GM21367 (cell line): ENCODE measurements at regions not wholly inside any gene's neighbourhood (a gene's known extent, or its start where the extent isn't known, plus 50 kb on each side); places are given as distances from the start of the nearest gene placed in this dataset.
"Not testable (repeated sequence)": the region's sequence is repeated elsewhere in the genome, so short reads cannot be mapped to it uniquely, and the experiment has no call there.

Experiments used
- ATAC-seq: cut with Tn5 transposase; IDR thresholded peaks from one replicate; pipeline ENCODE4 v1.9.1; 2021; ENCODE audit not compliant: unreplicated experiment

- no peak for ATAC-seq
Observed at GRCh38 chr5:158224253-158224652, 365.3 kb upstream of the CLINT1 start.

GRCh38 chr5:158223054-158223600, 364.2 kb upstream of the CLINT1 start:
- no peak for ATAC-seq

GRCh38 chr5:158212917-158213316, 354.0 kb upstream of the CLINT1 start:
- ATAC-seq = no peak

GRCh38 chr5:158212237-158212636, 353.3 kb upstream of the CLINT1 start:
- no peak for ATAC-seq

GRCh38 chr5:158209219-158209908, 350.4 kb upstream of the CLINT1 start:
- no peak for ATAC-seq

GRCh38 chr5:158207733-158208132, 348.8 kb upstream of the CLINT1 start:
- ATAC-seq = no peak

GRCh38 chr5:158205992-158206391, 347.0 kb upstream of the CLINT1 start:
- no peak for ATAC-seq

- ATAC-seq = no peak
Observed at GRCh38 chr5:158203261-158203660, 344.3 kb upstream of the CLINT1 start.

GRCh38 chr5:158202801-158203200, 343.9 kb upstream of the CLINT1 start:
- ATAC-seq = no peak

- ATAC-seq = no peak
Observed at GRCh38 chr5:158200619-158201018, 341.7 kb upstream of the CLINT1 start.

GRCh38 chr5:158198636-158199035, 339.7 kb upstream of the CLINT1 start:
- ATAC-seq = peak; percentile 92

- no peak for ATAC-seq
Observed at GRCh38 chr5:158195416-158196210, 336.7 kb upstream of the CLINT1 start.

GRCh38 chr5:158194561-158194976, 335.6 kb upstream of the CLINT1 start:
- ATAC-seq = no peak

GRCh38 chr5:158193395-158193794, 334.4 kb upstream of the CLINT1 start:
- ATAC-seq = not testable (repeated sequence)

GRCh38 chr5:158180407-158180806, 321.5 kb upstream of the CLINT1 start:
- no peak for ATAC-seq

- no peak for ATAC-seq
Observed at GRCh38 chr5:158179271-158179670, 320.3 kb upstream of the CLINT1 start.

GRCh38 chr5:158178535-158178934, 319.6 kb upstream of the CLINT1 start:
- no peak for ATAC-seq

GRCh38 chr5:158177146-158177545, 318.2 kb upstream of the CLINT1 start:
- no peak for ATAC-seq

- ATAC-seq = no peak
Observed at GRCh38 chr5:158175934-158176481, 317.1 kb upstream of the CLINT1 start.

- no peak for ATAC-seq
Observed at GRCh38 chr5:158174918-158175851, 316.2 kb upstream of the CLINT1 start.

GRCh38 chr5:158174026-158174425, 315.1 kb upstream of the CLINT1 start:
- no peak for ATAC-seq
